Body of pancreas (tissue), 4 donors: ENCODE measurements at regions not wholly inside any gene's neighbourhood (a gene's known extent, or its start where the extent isn't known, plus 50 kb on each side); places are given as distances from the start of the nearest gene placed in this dataset.

Experiments
- CTCF ChIP-seq, 7 experiments: fragments of 450-650 bp in 4 of 7; fragments of 200-600 bp in 3 of 7; sonication (generic) in 3 of 7; IDR thresholded peaks; one replicate each; pipeline ENCODE4 v1.5.1; 2016 to 2019; ENCODE audit warnings: antibody characterized with exemption in 7 of 7
- POLR2A ChIP-seq, 3 donors: fragments of 450-650 bp; IDR thresholded peaks; one replicate each; pipeline ENCODE4 v1.6.1; 2016; ENCODE audit warnings: antibody characterized with exemption in 3 of 3, mild to moderate bottlenecking in 2 of 3

GRCh38 chr5:154630410-154630809 is 124.8 kb upstream of the LARP1 start:
- TF ChIP-seq CTCF (IDR thresholded peaks at IDR 0.05) (no peak), POLR2A (IDR thresholded peaks at IDR 0.05) (no peak)
